Natural killer cell treated with Interleukin-12 subunit alpha and Interleukin-12 subunit beta and Interleukin-15 and Interleukin-18, amount 100 ng/mL, for 72 hours (primary cell): ENCODE measurements at regions not wholly inside any gene's neighbourhood (a gene's known extent, or its start where the extent isn't known, plus 50 kb on each side); places are given as distances from the start of the nearest gene placed in this dataset.
"Not testable (repeated sequence)": the region's sequence is repeated elsewhere in the genome, so short reads cannot be mapped to it uniquely, and the experiment has no call there.

ENCODE experiments used
- ATAC-seq, 2 donors: fragments of 150-1000 bp; cut with Tn5 transposase in 1 of 2; sonication (Bioruptor Pico), chemical (Tn5 transposase) in 1 of 2; 2 replicates each; pipeline ENCODE4 v1.10.0; 2021
- DNase-seq: peaks from one replicate; pipeline ENCODE4 v3.0.0; 2022; ENCODE audit warnings: low spot score
- H3K27ac Mint-ChIP-seq, 2 donors: 1 replicate in 1 of 2; 2 replicates in 1 of 2; pipeline ENCODE4 v1.8.0; 2022; ENCODE audit warnings: mixed read lengths in 2 of 2, mild to moderate bottlenecking in 1 of 2, moderate library complexity in 1 of 2
- H3K27me3 Mint-ChIP-seq, 2 donors: 1 replicate in 1 of 2; 2 replicates in 1 of 2; pipeline ENCODE4 v1.8.0; 2022; ENCODE audit warnings: mixed read lengths in 2 of 2
- H3K36me3 Mint-ChIP-seq: one replicate; pipeline ENCODE4 v1.8.0; 2022; ENCODE audit warnings: mixed read lengths
- H3K4me1 Mint-ChIP-seq, 2 donors: 1 replicate in 1 of 2; 2 replicates in 1 of 2; pipeline ENCODE4 v1.8.0; 2022; ENCODE audit warnings: low read depth in 2 of 2, mixed read lengths in 2 of 2, mild to moderate bottlenecking in 1 of 2
- H3K4me3 Mint-ChIP-seq: one replicate; pipeline ENCODE4 v1.8.0; 2022; ENCODE audit warnings: mixed read lengths
- H3K9me3 Mint-ChIP-seq: 2 replicates; pipeline ENCODE4 v1.8.0; 2022; ENCODE audit warnings: mixed read lengths

GRCh38 chr11:87604350-87604749 is 566.6 kb downstream of the TMEM135 start:
- Mint-ChIP-seq H3K27me3 (no peaks in the 10 kb centered on the region), H3K27ac (no peak overlapping the region), H3K36me3 (peaks cover 9% of the 10 kb centered on the region), H3K9me3 (peaks cover 12% of the 10 kb centered on the region), H3K4me3 (no peak overlapping the region), H3K4me1 (no peaks in the 10 kb centered on the region)
- no peak for ATAC-seq
- no peak for DNase-seq

- Mint-ChIP-seq H3K27ac (no peak overlapping the region), H3K36me3 (peaks cover 9% of the 10 kb centered on the region), H3K9me3 (peaks cover 12% of the 10 kb centered on the region), H3K27me3 (no peaks in the 10 kb centered on the region), H3K4me3 (no peak overlapping the region), H3K4me1 (no peaks in the 10 kb centered on the region)
- DNase-seq (no peak), ATAC-seq (no peak)
These were observed 566.2 kb downstream of the TMEM135 start for GRCh38 chr11:87603887-87604286.

GRCh38 chr11:87602776-87603175 is 565.0 kb downstream of the TMEM135 start:
- Mint-ChIP-seq H3K27ac (no peak overlapping the region), H3K9me3 (peaks cover 12% of the 10 kb centered on the region), H3K4me1 (no peaks in the 10 kb centered on the region), H3K27me3 (no peaks in the 10 kb centered on the region), H3K36me3 (peaks cover 9% of the 10 kb centered on the region), H3K4me3 (no peak overlapping the region)
- DNase-seq (no peak), ATAC-seq (no peak)

- H3K27ac Mint-ChIP-seq, result no peak overlapping the region
- no peak for ATAC-seq
- no peak for DNase-seq
- H3K4me1 Mint-ChIP-seq, result no peaks in the 10 kb centered on the region
- H3K27me3 Mint-ChIP-seq, result no peaks in the 10 kb centered on the region
- no peak overlapping the region for H3K4me3 Mint-ChIP-seq
- H3K36me3 Mint-ChIP-seq, result peaks cover 9% of the 10 kb centered on the region
- peaks cover 10% of the 10 kb centered on the region for H3K9me3 Mint-ChIP-seq
These were observed 563.2 kb downstream of the TMEM135 start for GRCh38 chr11:87600938-87601337.

- H3K27ac Mint-ChIP-seq, result no peak overlapping the region
- no peaks in the 10 kb centered on the region for H3K4me1 Mint-ChIP-seq
- no peak for ATAC-seq
- H3K36me3 Mint-ChIP-seq, result no peaks in the 10 kb centered on the region
- peaks cover 7% of the 10 kb centered on the region for H3K9me3 Mint-ChIP-seq
- H3K27me3 Mint-ChIP-seq, result no peaks in the 10 kb centered on the region
- DNase-seq, result no peak
- H3K4me3 Mint-ChIP-seq, result no peak overlapping the region
These were observed 560.0 kb downstream of the TMEM135 start for GRCh38 chr11:87597725-87598124.

- no peak for ATAC-seq
- Mint-ChIP-seq H3K27me3 (no peaks in the 10 kb centered on the region), H3K27ac (no peak overlapping the region), H3K4me3 (no peak overlapping the region), H3K9me3 (peaks cover 12% of the 10 kb centered on the region), H3K36me3 (peaks cover 4% of the 10 kb centered on the region), H3K4me1 (no peaks in the 10 kb centered on the region)
- DNase-seq, result no peak
These were observed 558.4 kb downstream of the TMEM135 start for GRCh38 chr11:87596176-87596575.

GRCh38 chr11:87589082-87589481 is 551.3 kb downstream of the TMEM135 start:
- Mint-ChIP-seq H3K4me1 (no peaks in the 10 kb centered on the region), H3K4me3 (no peak overlapping the region), H3K9me3 (peaks cover 34% of the 10 kb centered on the region), H3K27me3 (no peaks in the 10 kb centered on the region), H3K27ac (no peak overlapping the region), H3K36me3 (peaks cover 4% of the 10 kb centered on the region)
- no peak for DNase-seq
- no peak for ATAC-seq

- H3K9me3 Mint-ChIP-seq, result peaks cover 28% of the 10 kb centered on the region
- H3K36me3 Mint-ChIP-seq, H3K4me1 Mint-ChIP-seq, H3K27me3 Mint-ChIP-seq, ATAC-seq, DNase-seq, H3K4me3 Mint-ChIP-seq, H3K27ac Mint-ChIP-seq: not testable (repeated sequence)
These were observed 547.9 kb downstream of the TMEM135 start for GRCh38 chr11:87585613-87586012.

- Mint-ChIP-seq H3K27ac (no peak overlapping the region), H3K4me1 (no peaks in the 10 kb centered on the region), H3K4me3 (no peak overlapping the region), H3K27me3 (no peaks in the 10 kb centered on the region), H3K36me3 (no peaks in the 10 kb centered on the region), H3K9me3 (peaks cover 17% of the 10 kb centered on the region)
- ATAC-seq (no peak), DNase-seq (no peak)
These were observed 546.2 kb downstream of the TMEM135 start for GRCh38 chr11:87583931-87584330.

- no peak overlapping the region for H3K27ac Mint-ChIP-seq
- no peaks in the 10 kb centered on the region for H3K27me3 Mint-ChIP-seq
- H3K4me3 Mint-ChIP-seq, result no peak overlapping the region
- DNase-seq, result no peak
- H3K9me3 Mint-ChIP-seq, result peaks cover 8% of the 10 kb centered on the region
- H3K4me1 Mint-ChIP-seq, result no peaks in the 10 kb centered on the region
- no peak for ATAC-seq
- no peaks in the 10 kb centered on the region for H3K36me3 Mint-ChIP-seq
These were observed 537.4 kb downstream of the TMEM135 start for GRCh38 chr11:87575088-87575487.

- Mint-ChIP-seq H3K27ac (no peak overlapping the region), H3K4me3 (no peak overlapping the region), H3K9me3 (peaks cover 8% of the 10 kb centered on the region), H3K27me3 (no peaks in the 10 kb centered on the region), H3K36me3 (no peaks in the 10 kb centered on the region), H3K4me1 (no peaks in the 10 kb centered on the region)
- DNase-seq, result no peak
- no peak for ATAC-seq
These were observed 536.5 kb downstream of the TMEM135 start for GRCh38 chr11:87574193-87574592.

GRCh38 chr11:87573708-87574107 is 536.0 kb downstream of the TMEM135 start:
- no peak for DNase-seq
- Mint-ChIP-seq H3K36me3 (no peaks in the 10 kb centered on the region), H3K27me3 (no peaks in the 10 kb centered on the region), H3K4me1 (no peaks in the 10 kb centered on the region), H3K27ac (no peak overlapping the region), H3K4me3 (no peak overlapping the region), H3K9me3 (peaks cover 8% of the 10 kb centered on the region)
- ATAC-seq, result no peak

GRCh38 chr11:87572881-87573280 is 535.1 kb downstream of the TMEM135 start:
- H3K36me3 Mint-ChIP-seq, result no peaks in the 10 kb centered on the region
- ATAC-seq, result no peak
- DNase-seq, result no peak
- H3K4me1 Mint-ChIP-seq, result no peaks in the 10 kb centered on the region
- H3K9me3 Mint-ChIP-seq, result peaks cover 10% of the 10 kb centered on the region
- H3K4me3 Mint-ChIP-seq, result no peak overlapping the region
- no peak overlapping the region for H3K27ac Mint-ChIP-seq
- no peaks in the 10 kb centered on the region for H3K27me3 Mint-ChIP-seq

GRCh38 chr11:87560352-87560751 is 522.6 kb downstream of the TMEM135 start:
- Mint-ChIP-seq H3K9me3 (peaks cover 17% of the 10 kb centered on the region), H3K36me3 (peaks cover 4% of the 10 kb centered on the region), H3K27ac (no peak overlapping the region), H3K4me3 (no peak overlapping the region), H3K4me1 (no peaks in the 10 kb centered on the region), H3K27me3 (no peaks in the 10 kb centered on the region)
- DNase-seq (no peak), ATAC-seq (no peak)

GRCh38 chr11:87559852-87560251 is 522.1 kb downstream of the TMEM135 start:
- DNase-seq, ATAC-seq, H3K4me3 Mint-ChIP-seq, H3K4me1 Mint-ChIP-seq, H3K27me3 Mint-ChIP-seq, H3K36me3 Mint-ChIP-seq, H3K27ac Mint-ChIP-seq: not testable (repeated sequence)
- H3K9me3 Mint-ChIP-seq, result peaks cover 18% of the 10 kb centered on the region
